AG10803 (cell line): ENCODE measurements at regions not wholly inside any gene's neighbourhood (a gene's known extent, or its start where the extent isn't known, plus 50 kb on each side); places are given as distances from the start of the nearest gene placed in this dataset.
"Not testable (repeated sequence)": the region's sequence is repeated elsewhere in the genome, so short reads cannot be mapped to it uniquely, and the experiment has no call there.

Source experiments
- DNase-seq: peaks from one replicate; pipeline ENCODE4 v3.0.0; 2010; ENCODE audit warnings: low read depth
- H3K4me3 ChIP-seq: 2 replicates; pipeline ENCODE4 v1.5.1; 2011; ENCODE audit warnings: mild to moderate bottlenecking, low read length, control low read depth
- CTCF ChIP-seq: conservative IDR thresholded peaks from 2 replicates; pipeline ENCODE4 v1.5.1; 2011; ENCODE audit warnings: mild to moderate bottlenecking, low read length, control low read depth, inconsistent platforms

DNA sequence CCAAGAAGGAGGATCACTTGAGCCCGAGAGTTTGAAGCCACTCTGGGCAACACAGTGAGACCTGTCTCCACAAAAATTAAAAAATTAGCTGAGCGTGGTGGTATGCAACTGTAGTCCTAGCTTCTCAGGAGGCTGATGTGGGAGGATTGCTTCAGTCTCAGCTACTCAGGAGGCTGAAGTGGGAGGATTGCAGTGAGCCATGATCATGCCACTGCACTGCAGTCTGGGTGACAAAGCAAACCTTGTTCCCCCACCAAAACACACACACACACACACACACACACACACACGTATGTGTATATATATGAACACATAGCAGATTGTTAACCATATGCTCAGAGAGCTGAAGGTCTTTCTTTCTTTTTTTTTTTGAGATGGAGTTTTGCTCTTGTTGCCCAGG is 157.5 kb upstream of the MAST4 start:
- no peak overlapping the region for H3K4me3 ChIP-seq
- no peak for TF ChIP-seq CTCF
- no peak for DNase-seq

GRCh38 chr5:66440202-66440680 is 156.0 kb upstream of the MAST4 start:
- peak; percentile 30 for DNase-seq
- H3K4me3 ChIP-seq = no peak overlapping the region
- no peak for TF ChIP-seq CTCF

GRCh38 chr5:66441351-66441750 is 154.8 kb upstream of the MAST4 start:
- no peak for DNase-seq
- H3K4me3 ChIP-seq = no peak overlapping the region
- no peak for TF ChIP-seq CTCF

DNA sequence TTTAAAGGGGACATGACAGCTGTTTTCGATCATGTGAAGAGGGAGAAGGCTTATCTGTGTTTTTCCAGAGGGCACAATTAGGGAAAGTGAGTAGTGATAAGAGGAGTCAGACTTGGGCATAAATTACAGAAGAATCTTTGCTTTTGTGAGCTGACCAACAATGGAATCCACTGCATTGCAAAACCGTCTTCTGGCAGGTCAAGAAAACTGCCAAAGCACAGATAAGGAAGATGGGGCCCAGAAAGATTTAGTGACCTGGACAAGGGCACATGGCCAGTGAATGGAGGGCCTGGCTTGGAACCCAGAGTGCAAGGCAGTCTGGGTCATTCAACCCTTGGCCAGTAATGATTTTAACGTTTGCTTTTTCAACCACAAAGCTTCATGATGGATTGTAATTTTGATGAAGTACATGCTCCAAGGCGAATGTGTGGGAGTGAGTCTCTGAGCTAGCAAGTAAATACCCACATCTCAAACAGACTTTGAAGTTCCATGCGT is 153.2 kb upstream of the MAST4 start:
- DNase-seq = no peak
- H3K4me3 ChIP-seq = no peak overlapping the region
- no peak for TF ChIP-seq CTCF

DNA sequence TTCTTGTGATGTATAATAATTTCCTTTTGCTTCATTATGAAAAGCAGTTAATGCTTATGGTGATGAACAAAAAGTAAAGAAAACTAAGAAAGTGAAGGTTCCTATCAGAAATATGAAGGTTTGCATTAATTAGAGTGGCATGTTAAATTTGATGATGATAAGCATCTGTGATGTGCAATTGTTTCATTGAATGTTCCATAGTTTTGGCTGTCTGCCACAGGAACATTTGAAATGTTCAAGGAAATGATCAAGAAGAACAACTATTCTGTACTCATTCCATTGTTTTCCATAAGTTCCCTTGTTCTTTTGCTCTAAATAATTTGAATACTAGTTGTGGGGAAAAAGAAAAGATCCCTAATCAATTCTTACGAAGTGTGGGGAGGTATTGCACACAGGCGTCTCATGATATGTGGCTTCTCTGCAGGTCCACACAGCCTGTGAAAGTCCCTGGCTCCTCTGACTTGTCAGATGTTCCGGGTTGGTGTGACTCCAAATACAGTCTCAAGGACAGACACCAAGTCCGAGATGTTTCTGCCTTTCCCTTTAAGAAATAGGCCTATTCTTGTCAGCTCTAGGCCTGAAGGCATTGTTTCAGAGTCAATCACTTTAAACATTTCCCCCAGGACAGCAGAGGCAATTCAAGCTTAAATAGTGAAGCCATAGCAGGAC is 152.6 kb upstream of the MAST4 start:
- H3K4me3 ChIP-seq = no peak overlapping the region
- no peak for TF ChIP-seq CTCF
- DNase-seq = no peak

GRCh38 chr5:66448070-66448469 is 148.1 kb upstream of the MAST4 start:
- DNase-seq, H3K4me3 ChIP-seq: not testable (repeated sequence)

GRCh38 chr5:66450237-66450636 is 146.0 kb upstream of the MAST4 start:
- no peak for DNase-seq
- H3K4me3 ChIP-seq = no peak overlapping the region
- no peak for TF ChIP-seq CTCF
